Naive thymus-derived CD4-positive, alpha-beta T cell (primary cell): ENCODE measurements at regions not wholly inside any gene's neighbourhood (a gene's known extent, or its start where the extent isn't known, plus 50 kb on each side); places are given as distances from the start of the nearest gene placed in this dataset.

Source experiments
- ATAC-seq: fragments of 150-1000 bp; cut with Tn5 transposase; 2 replicates; pipeline ENCODE4 v1.10.0; 2021; ENCODE audit warnings: mild to moderate bottlenecking, moderate library complexity
- CTCF ChIA-PET: fragments of 350-600 bp; sonication (Branson Sonifier 250); formaldehyde crosslinking; loops from one replicate; lab custom pipeline; 2021; ENCODE audit warnings: antibody characterized with exemption; lab: Charles Lee
- POLR2A ChIA-PET: fragments of 350-600 bp; sonication (Branson Sonifier 250); formaldehyde crosslinking; loops from one replicate; lab custom pipeline; 2021; ENCODE audit warnings: antibody characterized with exemption, inconsistent platforms; lab: Charles Lee
- DNase-seq, 9 donors: peaks; one replicate each; pipeline versions ENCODE4 v3.0.0 to v3.0.0-alpha.2; 2020 to 2022; ENCODE audit warnings: mixed read lengths in 1 of 9
- H3K27ac ChIP-seq: one replicate; pipeline ENCODE4 v1.7.0; 2013; ENCODE audit warnings: mild to moderate bottlenecking, low read depth, low read length, moderate library complexity
- H3K27me3 ChIP-seq, 2 donors: one replicate each; pipeline ENCODE4 v1.7.0; 2013; ENCODE audit warnings: low read length in 2 of 2, mild to moderate bottlenecking in 2 of 2, moderate library complexity in 2 of 2; ENCODE audit not compliant: control insufficient read depth in 2 of 2, insufficient read depth in 2 of 2
- H3K36me3 ChIP-seq, 3 experiments: 1 replicate in 2 of 3; 2 replicates in 1 of 3; pipeline ENCODE4 v1.7.0; 2013; ENCODE audit warnings: low read length in 3 of 3, mild to moderate bottlenecking in 3 of 3, moderate library complexity in 1 of 3; ENCODE audit not compliant: insufficient read depth in 3 of 3, control insufficient read depth in 2 of 3
- H3K4me1 ChIP-seq, 2 donors: one replicate each; pipeline ENCODE4 v1.7.0; 2013; ENCODE audit warnings: low read length in 2 of 2, mild to moderate bottlenecking in 2 of 2, moderate library complexity in 1 of 2; ENCODE audit not compliant: control insufficient read depth in 2 of 2, insufficient read depth in 2 of 2
- H3K4me3 ChIP-seq: 2 replicates; pipeline ENCODE4 v1.7.0; 2013; ENCODE audit warnings: mild to moderate bottlenecking, low read length
- H3K9me3 ChIP-seq, 3 experiments: 1 replicate in 2 of 3; 2 replicates in 1 of 3; pipeline ENCODE4 v1.7.0; 2013; ENCODE audit warnings: low read length in 3 of 3; ENCODE audit not compliant: control insufficient read depth in 2 of 3
- H3K27ac Mint-ChIP-seq, 9 donors: one replicate each; pipeline ENCODE4 v1.8.0; 2020 to 2022; ENCODE audit warnings: mixed read lengths in 9 of 9, mild to moderate bottlenecking in 8 of 9, moderate library complexity in 5 of 9, inconsistent platforms in 2 of 9
- H3K27me3 Mint-ChIP-seq, 5 donors: one replicate each; pipeline ENCODE4 v1.8.0; 2021 to 2022; ENCODE audit warnings: mixed read lengths in 5 of 5, mild to moderate bottlenecking in 1 of 5
- H3K36me3 Mint-ChIP-seq, 5 donors: one replicate each; pipeline ENCODE4 v1.8.0; 2020 to 2022; ENCODE audit warnings: mixed read lengths in 5 of 5, mild to moderate bottlenecking in 3 of 5, inconsistent platforms in 1 of 5
- H3K4me1 Mint-ChIP-seq, 7 donors: one replicate each; pipeline ENCODE4 v1.8.0; 2020 to 2022; ENCODE audit warnings: mixed read lengths in 7 of 7, mild to moderate bottlenecking in 3 of 7, inconsistent platforms in 1 of 7
- H3K4me3 Mint-ChIP-seq, 10 donors: one replicate each; pipeline ENCODE4 v1.8.0; 2020 to 2022; ENCODE audit warnings: mild to moderate bottlenecking in 10 of 10, mixed read lengths in 10 of 10, moderate library complexity in 6 of 10, inconsistent platforms in 2 of 10
- H3K9me3 Mint-ChIP-seq, 11 donors: one replicate each; pipeline ENCODE4 v1.8.0; 2020 to 2022; ENCODE audit warnings: mixed read lengths in 11 of 11, mild to moderate bottlenecking in 4 of 11, inconsistent platforms in 1 of 11, moderate library complexity in 1 of 11
- intact Hi-C, 2 donors: fragments of 100-400 bp; cut with micrococcal nuclease; formaldehyde crosslinking; loops; one replicate each; pipeline ENCODE4 v1.15.1; 2023

- intact Hi-C loops, result loop anchor here in 1 of 2 donors (10.0 kb wide), 1 partner anchor 62 kb away; no protein-coding TSS in a partner anchor
- no peak overlapping the region for H3K27ac Mint-ChIP-seq
- Histone ChIP-seq H3K4me3 (no peak overlapping the region), H3K27me3 (no peaks in the 10 kb centered on the region), H3K27ac (no peak overlapping the region), H3K36me3 (no peaks in the 10 kb centered on the region), H3K4me1 (no peaks in the 10 kb centered on the region), H3K9me3 (no peaks in the 10 kb centered on the region)
- H3K4me3 Mint-ChIP-seq, result no peak overlapping the region
- H3K4me1 Mint-ChIP-seq, result no peaks in the 10 kb centered on the region
- ChIA-PET CTCF (no interaction called here), POLR2A (no interaction called here)
- no peaks in the 10 kb centered on the region for H3K27me3 Mint-ChIP-seq
- H3K36me3 Mint-ChIP-seq, result no peaks in the 10 kb centered on the region
- peaks cover 0 to 10% (median 3%) of the 10 kb centered on the region in 11 donors for H3K9me3 Mint-ChIP-seq
- no peak for DNase-seq
- no peak for ATAC-seq
Measured at GRCh38 chr18:56146565-56146964, 491.8 kb downstream of the TXNL1 start.

GRCh38 chr18:56142001-56142400, 496.4 kb downstream of the TXNL1 start:
- H3K27ac Mint-ChIP-seq, result no peak overlapping the region
- no peaks in the 10 kb centered on the region for H3K9me3 ChIP-seq
- H3K4me1 ChIP-seq, result no peaks in the 10 kb centered on the region
- no peak overlapping the region for H3K4me3 Mint-ChIP-seq
- H3K27me3 Mint-ChIP-seq, result no peaks in the 10 kb centered on the region
- no peaks in the 10 kb centered on the region for H3K27me3 ChIP-seq
- ChIA-PET CTCF (no interaction called here), POLR2A (no interaction called here)
- DNase-seq (no peak), ATAC-seq (no peak)
- no peaks in the 10 kb centered on the region for H3K4me1 Mint-ChIP-seq
- intact Hi-C loops, result loop anchor here in 1 of 2 donors (10.0 kb wide), 1 partner anchor 57 kb away; no protein-coding TSS in a partner anchor
- H3K27ac ChIP-seq, result no peak overlapping the region
- H3K4me3 ChIP-seq, result no peak overlapping the region
- no peaks in the 10 kb centered on the region for H3K36me3 ChIP-seq
- no peaks in the 10 kb centered on the region for H3K36me3 Mint-ChIP-seq
- peaks cover 0 to 10% (median 1%) of the 10 kb centered on the region in 11 donors for H3K9me3 Mint-ChIP-seq

- DNase-seq, result no peak
- CTCF ChIA-PET, result no interaction called here
Measured at GRCh38 chr18:56139792-56140254, 498.6 kb downstream of the TXNL1 start.

GRCh38 chr18:56139372-56139771, 499.0 kb downstream of the TXNL1 start:
- Histone ChIP-seq H3K4me1 (no peaks in the 10 kb centered on the region), H3K27me3 (no peaks in the 10 kb centered on the region), H3K36me3 (no peaks in the 10 kb centered on the region), H3K4me3 (no peak overlapping the region), H3K27ac (no peak overlapping the region), H3K9me3 (no peaks in the 10 kb centered on the region)
- Mint-ChIP-seq H3K4me3 (no peak overlapping the region), H3K27me3 (no peaks in the 10 kb centered on the region), H3K4me1 (no peaks in the 10 kb centered on the region), H3K9me3 (peaks cover 0 to 5% (median 0%) of the 10 kb centered on the region in 11 donors), H3K36me3 (no peaks in the 10 kb centered on the region), H3K27ac (no peak overlapping the region)
- intact Hi-C loops, result no loop called here
- DNase-seq (no peak), ATAC-seq (no peak)
- POLR2A ChIA-PET, result no interaction called here
- CTCF ChIA-PET, result no interaction called here

More at GRCh38 chr18:56139792-56140254, 498.6 kb downstream of the TXNL1 start:
- Histone ChIP-seq H3K27me3 (no peaks in the 10 kb centered on the region), H3K9me3 (no peaks in the 10 kb centered on the region), H3K36me3 (no peaks in the 10 kb centered on the region), H3K4me3 (no peak overlapping the region), H3K27ac (no peak overlapping the region), H3K4me1 (no peaks in the 10 kb centered on the region)
- POLR2A ChIA-PET, result no interaction called here
- Mint-ChIP-seq H3K27me3 (no peaks in the 10 kb centered on the region), H3K9me3 (peaks cover 0 to 5% (median 0%) of the 10 kb centered on the region in 11 donors), H3K4me1 (no peaks in the 10 kb centered on the region), H3K36me3 (no peaks in the 10 kb centered on the region), H3K27ac (no peak overlapping the region), H3K4me3 (no peak overlapping the region)
- intact Hi-C loops, result loop anchor here in 1 of 2 donors (10.0 kb wide), 1 partner anchor 55 kb away; no protein-coding TSS in a partner anchor
- no peak for ATAC-seq

- no peaks in the 10 kb centered on the region for H3K9me3 ChIP-seq
- intact Hi-C loops, result no loop called here
- no peaks in the 10 kb centered on the region for H3K4me1 ChIP-seq
- no peak overlapping the region for H3K27ac ChIP-seq
- no peaks in the 10 kb centered on the region for H3K36me3 ChIP-seq
- no peak for DNase-seq
- Mint-ChIP-seq H3K9me3 (peaks cover 0 to 4% (median 0%) of the 10 kb centered on the region in 11 donors), H3K27me3 (no peaks in the 10 kb centered on the region), H3K36me3 (no peaks in the 10 kb centered on the region), H3K4me3 (no peak overlapping the region), H3K4me1 (no peaks in the 10 kb centered on the region), H3K27ac (no peak overlapping the region)
- POLR2A ChIA-PET, result no interaction called here
- H3K4me3 ChIP-seq, result no peak overlapping the region
- no peak for ATAC-seq
- CTCF ChIA-PET, result no interaction called here
- H3K27me3 ChIP-seq, result no peaks in the 10 kb centered on the region
Measured at GRCh38 chr18:56136105-56136504, 502.3 kb downstream of the TXNL1 start.

- Mint-ChIP-seq H3K27me3 (peaks cover 0 to 10% (median 0%) of the 10 kb centered on the region in 5 donors), H3K4me3 (no peak overlapping the region), H3K9me3 (peaks cover 0 to 12% (median 0%) of the 10 kb centered on the region in 11 donors), H3K27ac (no peak overlapping the region), H3K36me3 (no peaks in the 10 kb centered on the region), H3K4me1 (no peaks in the 10 kb centered on the region)
- Histone ChIP-seq H3K4me1 (no peaks in the 10 kb centered on the region), H3K27me3 (no peaks in the 10 kb centered on the region), H3K4me3 (no peak overlapping the region), H3K27ac (no peak overlapping the region), H3K9me3 (no peaks in the 10 kb centered on the region), H3K36me3 (no peaks in the 10 kb centered on the region)
- POLR2A ChIA-PET, result no interaction called here
- CTCF ChIA-PET, result no interaction called here
- ATAC-seq (no peak), DNase-seq (no peak)
- intact Hi-C loops, result no loop called here
Measured at GRCh38 chr18:56130481-56130880, 507.9 kb downstream of the TXNL1 start.

- Histone ChIP-seq H3K4me3 (no peak overlapping the region), H3K4me1 (no peaks in the 10 kb centered on the region), H3K36me3 (no peaks in the 10 kb centered on the region), H3K27me3 (no peaks in the 10 kb centered on the region), H3K27ac (no peak overlapping the region), H3K9me3 (no peaks in the 10 kb centered on the region)
- no peak for DNase-seq
- Mint-ChIP-seq H3K9me3 (peaks cover 0 to 17% (median 0%) of the 10 kb centered on the region in 11 donors), H3K36me3 (no peaks in the 10 kb centered on the region), H3K27me3 (peaks cover 0 to 12% (median 0%) of the 10 kb centered on the region in 5 donors), H3K4me1 (no peaks in the 10 kb centered on the region), H3K27ac (no peak overlapping the region), H3K4me3 (no peak overlapping the region)
- intact Hi-C loops, result no loop called here
- CTCF ChIA-PET, result no interaction called here
- POLR2A ChIA-PET, result no interaction called here
- no peak for ATAC-seq
Measured at GRCh38 chr18:56128153-56128791, 510.1 kb downstream of the TXNL1 start.
